Activated B cell treated with CpG ODN at 0.5 μM for 24 hours (primary cell): ENCODE measurements at regions not wholly inside any gene's neighbourhood (a gene's known extent, or its start where the extent isn't known, plus 50 kb on each side); places are given as distances from the start of the nearest gene placed in this dataset.

Experiments used
- ATAC-seq: fragments of 200-7000 bp; cut with Tn5 transposase; one replicate; pipeline ENCODE4 v1.10.0; 2021; ENCODE audit warnings: low read depth, mild to moderate bottlenecking, moderate library complexity
- CTCF ChIA-PET: fragments of 350-600 bp; sonication (Branson Sonifier 250); formaldehyde crosslinking; loops from one replicate; lab custom pipeline; 2021; ENCODE audit warnings: antibody characterized with exemption; lab: Charles Lee
- POLR2A ChIA-PET: fragments of 350-600 bp; sonication (Branson Sonifier 250); formaldehyde crosslinking; loops from one replicate; lab custom pipeline; 2021; ENCODE audit warnings: antibody characterized with exemption; lab: Charles Lee
- DNase-seq: peaks from one replicate; pipeline ENCODE4 v3.0.0; 2022
- H3K27ac Mint-ChIP-seq: one replicate; pipeline ENCODE4 v1.8.0; 2020; ENCODE audit warnings: mixed read lengths
- H3K27me3 Mint-ChIP-seq: one replicate; pipeline ENCODE4 v1.8.0; 2021; ENCODE audit warnings: mixed read lengths
- H3K36me3 Mint-ChIP-seq: one replicate; pipeline ENCODE4 v1.8.0; 2021; ENCODE audit warnings: low read depth, mixed read lengths
- H3K4me1 Mint-ChIP-seq: one replicate; pipeline ENCODE4 v1.8.0; 2021; ENCODE audit warnings: mixed read lengths
- H3K4me3 Mint-ChIP-seq: one replicate; pipeline ENCODE4 v1.8.0; 2020; ENCODE audit warnings: mild to moderate bottlenecking, mixed read lengths
- H3K9me3 Mint-ChIP-seq: one replicate; pipeline ENCODE4 v1.8.0; 2020; ENCODE audit warnings: mixed read lengths
- CTCF ChIP-seq: fragments of 200-600 bp; IDR thresholded peaks from one replicate; pipeline ENCODE4 v1.8.0; 2022; ENCODE audit warnings: antibody characterized with exemption, mild to moderate bottlenecking
- intact Hi-C: fragments of 100-400 bp; cut with micrococcal nuclease; formaldehyde crosslinking; loops from one replicate; pipeline ENCODE4 v1.15.1; 2024

DNA sequence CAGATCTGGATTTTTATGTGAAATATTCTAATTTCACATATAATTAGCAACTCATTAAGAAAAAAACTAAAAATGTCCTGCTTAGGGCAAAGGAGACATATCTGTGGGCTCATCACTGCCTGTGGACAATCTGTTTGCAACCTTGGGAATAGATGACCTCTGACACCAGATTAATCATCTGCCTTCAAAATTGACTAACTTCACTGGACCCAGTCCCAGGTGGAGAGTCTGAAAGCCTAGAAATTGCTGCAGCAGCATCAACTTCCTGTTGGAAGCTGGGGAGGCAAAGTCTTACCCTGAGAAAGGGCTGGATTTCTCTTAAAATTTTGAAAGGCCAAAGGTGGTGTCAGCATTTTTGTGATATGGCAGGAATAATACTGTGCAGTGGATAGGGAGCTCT is 76.3 kb upstream of the TNC start:
- CTCF ChIA-PET: no interaction called here
- POLR2A ChIA-PET: no interaction called here
- peaks cover 30% of the 10 kb centered on the region for H3K4me1 Mint-ChIP-seq

DNA sequence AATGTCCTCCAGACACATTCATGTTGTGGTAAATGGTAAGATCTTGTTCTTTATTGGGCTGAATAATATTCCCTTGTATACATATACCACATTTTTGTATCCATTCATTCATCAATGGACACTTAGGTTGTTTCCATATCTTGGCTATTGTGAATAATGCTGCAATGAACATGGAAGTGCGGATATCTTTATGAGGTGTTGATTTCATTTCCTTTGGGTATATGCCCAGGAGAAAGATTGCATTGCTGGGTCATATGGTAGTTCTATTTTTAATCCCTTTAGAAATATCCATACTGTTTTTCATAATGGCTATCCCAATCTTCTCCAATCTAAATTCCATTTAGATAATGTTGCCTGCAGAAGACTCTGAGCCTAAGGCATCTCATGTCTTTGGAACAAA is 78.0 kb upstream of the TNC start:
- CTCF ChIA-PET: no interaction called here
- TF ChIP-seq CTCF: no peak
- no peaks in the 10 kb centered on the region for H3K36me3 Mint-ChIP-seq
- H3K9me3 Mint-ChIP-seq: peaks cover 2% of the 10 kb centered on the region
- POLR2A ChIA-PET: no interaction called here
- no peaks in the 10 kb centered on the region for H3K27me3 Mint-ChIP-seq
- peaks cover 22% of the 10 kb centered on the region for H3K4me1 Mint-ChIP-seq
- intact Hi-C loops: no loop called here
- no peak overlapping the region for H3K4me3 Mint-ChIP-seq
- DNase-seq (no peak), ATAC-seq (no peak)
- H3K27ac Mint-ChIP-seq: no peak overlapping the region

More for the DNA sequence above, 76.3 kb upstream of the TNC start:
- peaks cover 2% of the 10 kb centered on the region for H3K9me3 Mint-ChIP-seq
- DNase-seq (no peak), ATAC-seq (no peak)
- no peak overlapping the region for H3K4me3 Mint-ChIP-seq
- H3K36me3 Mint-ChIP-seq: no peaks in the 10 kb centered on the region
- H3K27me3 Mint-ChIP-seq: no peaks in the 10 kb centered on the region
- intact Hi-C loops: no loop called here
- TF ChIP-seq CTCF: no peak
- no peak overlapping the region for H3K27ac Mint-ChIP-seq

DNA sequence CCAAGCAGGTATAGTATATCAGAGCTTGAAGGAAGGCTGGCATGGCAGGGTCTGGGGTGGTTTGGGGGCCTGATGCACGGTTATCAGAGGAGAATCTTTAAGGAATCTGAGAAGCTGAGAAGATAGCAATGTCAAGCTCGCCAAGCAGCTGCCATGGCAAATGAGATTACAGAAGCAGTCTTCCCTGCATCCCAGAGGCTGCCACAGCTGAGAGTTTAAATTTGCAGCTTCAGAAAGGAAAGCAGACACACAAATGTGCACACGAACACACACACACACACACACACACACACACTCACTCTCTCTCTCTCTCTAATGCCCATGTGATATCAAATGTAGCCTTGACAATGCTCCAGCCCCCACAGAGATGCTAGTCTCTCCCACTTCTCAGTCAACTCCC is 79.0 kb upstream of the TNC start:
- ChIA-PET CTCF (no interaction called here), POLR2A (no interaction called here)
- no peaks in the 10 kb centered on the region for H3K36me3 Mint-ChIP-seq
- intact Hi-C loops: no loop called here
- DNase-seq (no peak), ATAC-seq (no peak)
- peaks cover 16% of the 10 kb centered on the region for H3K4me1 Mint-ChIP-seq
- TF ChIP-seq CTCF: no peak
- no peak overlapping the region for H3K27ac Mint-ChIP-seq
- H3K27me3 Mint-ChIP-seq: no peaks in the 10 kb centered on the region
- H3K9me3 Mint-ChIP-seq: no peaks in the 10 kb centered on the region
- H3K4me3 Mint-ChIP-seq: no peak overlapping the region

GRCh38 chr9:115198001-115198400 is 80.0 kb upstream of the TNC start:
- ChIA-PET CTCF (no interaction called here), POLR2A (no interaction called here)
- Mint-ChIP-seq H3K4me1 (peaks cover 5% of the 10 kb centered on the region), H3K36me3 (no peaks in the 10 kb centered on the region), H3K4me3 (no peak overlapping the region), H3K27me3 (no peaks in the 10 kb centered on the region), H3K27ac (no peak overlapping the region), H3K9me3 (no peaks in the 10 kb centered on the region)
- intact Hi-C loops: no loop called here
- ATAC-seq (no peak), DNase-seq (no peak)
- TF ChIP-seq CTCF: no peak

GRCh38 chr9:115200711-115201505 is 83.0 kb upstream of the TNC start:
- no peaks in the 10 kb centered on the region for H3K27me3 Mint-ChIP-seq
- intact Hi-C loops: loop anchor here (10.0 kb wide), 1 partner anchor 214 kb away; no protein-coding TSS in a partner anchor
- CTCF ChIA-PET: no interaction called here

More at GRCh38 chr9:115200711-115201505, 83.0 kb upstream of the TNC start:
- POLR2A ChIA-PET: no interaction called here
- Mint-ChIP-seq H3K4me3 (no peak overlapping the region), H3K27ac (no peak overlapping the region), H3K9me3 (no peaks in the 10 kb centered on the region), H3K4me1 (peaks cover 13% of the 10 kb centered on the region), H3K36me3 (no peaks in the 10 kb centered on the region)
- ATAC-seq: no peak
- no peak for DNase-seq
- no peak for TF ChIP-seq CTCF
